ENCODE measurements at regions not wholly inside any gene's neighbourhood (a gene's known extent, or its start where the extent isn't known, plus 50 kb on each side); places are given as distances from the start of the nearest gene placed in this dataset.
A peak's percentile ranks its signal among the peaks of the same experiment; 100 is the strongest.
"Not testable (repeated sequence)": the region's sequence is repeated elsewhere in the genome, so short reads cannot be mapped to it uniquely, and the experiment has no call there.

DNA sequence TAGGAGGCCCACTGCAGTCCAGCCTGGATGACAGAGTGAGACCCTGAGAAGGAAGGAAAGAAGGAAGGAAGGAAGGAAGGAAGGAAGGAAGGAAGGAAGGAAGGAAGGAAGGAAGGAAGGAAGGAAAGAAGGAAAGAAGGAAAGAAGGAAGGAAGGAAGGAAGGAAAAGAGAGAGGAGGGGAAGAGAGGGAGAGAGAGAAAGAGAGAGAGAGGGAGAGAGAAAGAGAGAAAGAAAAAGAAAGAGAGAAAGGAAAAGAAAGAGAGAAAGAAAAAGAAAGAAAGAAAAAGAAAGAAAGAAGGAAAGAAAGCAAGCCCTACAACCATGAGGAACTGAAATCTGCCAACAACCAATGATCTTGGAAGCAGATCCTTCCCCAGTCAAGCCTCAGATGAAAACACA, 124.9 kb upstream of the BCOR start:
- DNase-seq, result not testable (repeated sequence)

GRCh38 chrX:40213092-40213491, 115.3 kb upstream of the BCOR start:
- DNase-seq, result no peak

- no peak for DNase-seq
Measured at GRCh38 chrX:40209951-40210617, 112.3 kb upstream of the BCOR start.

DNA sequence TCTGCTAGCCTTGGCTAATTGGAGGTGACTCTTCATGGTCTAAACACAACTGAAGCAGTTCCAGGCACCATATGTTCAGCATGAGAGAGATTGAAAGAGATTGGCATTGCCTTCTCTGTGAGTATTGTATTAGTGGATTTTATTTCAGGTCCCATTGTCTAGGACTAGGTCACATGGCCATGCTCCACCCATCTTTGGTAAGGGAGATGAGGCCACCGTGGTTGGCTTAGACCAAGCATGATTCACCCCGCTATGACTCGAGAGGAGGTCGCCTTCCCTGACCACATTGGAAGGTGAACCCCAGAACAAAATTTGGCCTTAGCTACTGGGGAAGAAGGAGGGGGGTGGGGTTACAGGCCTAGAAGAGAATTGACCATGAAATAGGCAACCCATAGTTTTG, 109.9 kb upstream of the BCOR start:
- DNase-seq, result peak; percentile 6

- no peak for DNase-seq
Measured at GRCh38 chrX:40205471-40205870, 107.7 kb upstream of the BCOR start.

- no peak for DNase-seq
Measured at GRCh38 chrX:40202456-40202855, 104.7 kb upstream of the BCOR start.

GRCh38 chrX:40201329-40201885, 103.6 kb upstream of the BCOR start:
- DNase-seq, result no peak

DNA sequence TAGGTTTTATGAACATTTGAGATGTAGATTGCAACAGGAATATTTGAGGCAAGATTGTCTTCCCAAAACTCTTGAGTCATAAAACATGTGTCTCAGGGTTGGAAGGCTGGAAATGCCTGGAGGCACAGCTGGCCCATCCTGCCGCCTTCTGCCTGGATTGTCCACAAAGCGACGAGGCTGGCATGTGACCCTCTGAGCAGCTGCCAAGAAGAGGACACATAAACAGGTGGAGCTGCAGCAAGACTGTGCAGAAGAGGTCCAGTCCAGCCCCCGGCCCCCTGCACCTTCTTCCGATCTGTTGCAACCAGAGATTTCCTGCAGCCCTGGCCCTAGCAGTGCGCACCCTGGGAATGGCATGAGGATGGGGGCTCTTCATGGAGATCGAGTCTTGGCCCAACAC, 101.9 kb upstream of the BCOR start:
- no peak for DNase-seq

DNA sequence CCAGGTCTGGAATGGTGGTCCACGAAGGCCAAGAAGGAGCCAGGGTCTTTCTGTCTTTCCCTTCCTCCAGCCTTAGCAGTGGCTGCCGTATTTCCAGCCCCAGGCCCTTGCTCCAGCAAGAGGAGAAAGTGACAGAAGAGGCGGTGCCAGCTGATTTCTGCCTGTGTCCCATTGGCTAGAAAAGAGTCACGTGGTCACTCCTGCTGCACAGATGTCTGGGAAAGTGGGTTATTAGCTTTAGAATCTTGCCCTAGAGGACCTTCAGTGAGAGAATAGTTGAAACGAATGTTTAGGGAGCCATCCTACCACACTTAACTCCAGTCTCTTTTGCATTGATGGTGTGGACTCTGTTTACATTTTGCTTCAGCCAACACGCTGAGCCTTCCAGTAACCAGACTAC, 99.3 kb upstream of the BCOR start:
- DNase-seq, result no peak

DNA sequence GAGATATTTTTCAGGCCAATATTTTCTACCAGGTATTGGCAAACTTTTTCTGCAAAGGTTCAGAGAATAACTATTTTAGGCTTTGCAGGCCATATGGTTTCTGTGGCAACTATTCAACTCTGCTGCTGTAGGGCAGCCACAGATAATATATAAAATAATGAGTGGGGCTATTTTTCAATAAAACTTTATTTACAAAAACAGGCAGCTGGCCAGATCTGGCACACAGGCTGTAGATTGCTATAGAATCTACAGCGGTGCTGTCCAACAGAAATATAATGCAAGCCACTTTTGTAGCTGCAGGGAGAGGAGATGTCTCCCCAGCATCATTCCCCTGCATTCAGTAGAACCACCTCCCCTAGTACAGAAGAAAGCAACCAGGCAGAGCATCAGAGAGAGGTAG, 97.6 kb upstream of the BCOR start:
- no peak for DNase-seq

- DNase-seq, result no peak
Measured at GRCh38 chrX:40192196-40192595, 94.4 kb upstream of the BCOR start.

DNA sequence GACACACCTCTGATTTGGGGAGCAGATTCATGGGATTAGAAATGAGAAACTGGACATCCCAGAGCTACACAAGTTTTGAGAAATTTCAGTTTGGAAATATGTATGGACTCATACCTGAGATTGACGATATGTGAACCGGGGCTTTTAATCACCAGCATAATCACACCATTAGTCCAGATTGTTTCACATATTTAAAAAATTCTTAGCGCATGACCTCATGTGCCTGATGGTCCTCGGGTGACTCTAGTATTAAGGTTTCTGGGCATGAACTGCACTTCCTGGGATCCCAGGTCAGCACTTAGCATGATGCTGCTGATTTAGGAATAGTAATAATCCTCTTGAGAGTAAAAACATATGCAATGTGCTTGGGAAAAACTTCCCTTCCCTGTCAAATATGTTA, 91.9 kb upstream of the BCOR start:
- DNase-seq, result no peak

DNA sequence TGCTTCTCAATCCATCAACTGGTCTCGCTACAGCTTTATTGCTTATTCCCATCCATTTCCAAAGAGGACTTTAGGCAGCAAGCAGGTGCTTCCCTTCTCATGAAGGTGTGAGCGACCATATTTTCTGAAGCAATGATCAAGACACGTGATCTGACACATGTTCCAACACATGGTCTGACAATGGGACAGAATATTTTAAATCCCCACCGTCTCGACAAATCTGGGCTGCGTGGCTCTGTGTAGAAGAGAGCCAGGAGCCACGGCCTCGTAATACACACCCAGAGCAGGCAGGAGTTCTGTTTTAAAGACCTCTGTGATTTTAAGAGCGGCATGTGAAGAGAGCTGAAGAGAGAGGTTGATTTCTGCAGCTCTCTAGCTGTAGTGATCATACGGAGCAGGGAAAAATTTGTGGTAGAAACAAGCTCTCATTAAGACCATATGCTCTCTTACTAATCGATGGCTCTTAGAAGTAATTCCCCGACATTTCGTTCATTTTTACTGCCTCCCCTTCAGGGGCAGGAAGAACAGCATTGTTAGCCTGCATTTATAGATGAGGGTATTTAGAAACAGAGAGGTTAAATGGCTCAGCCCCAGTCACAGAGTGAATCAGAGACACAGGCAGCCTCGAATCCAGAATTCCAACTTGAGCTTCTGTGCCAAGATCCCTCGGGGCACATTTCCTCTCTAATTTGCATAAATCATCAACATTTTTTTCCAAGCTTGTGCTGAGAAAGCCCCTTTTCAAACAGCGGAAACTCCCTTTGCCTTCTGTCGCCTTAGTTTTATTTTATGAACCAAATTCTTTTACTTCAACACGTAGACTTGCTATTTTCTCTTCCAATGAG, 91.0 kb upstream of the BCOR start:
- no peak for DNase-seq

GRCh38 chrX:40184968-40185367, 87.2 kb upstream of the BCOR start:
- no peak for DNase-seq

GRCh38 chrX:40182615-40183014, 84.9 kb upstream of the BCOR start:
- no peak for DNase-seq

- DNase-seq, result no peak
Measured at GRCh38 chrX:40182095-40182494, 84.3 kb upstream of the BCOR start.

GRCh38 chrX:40179283-40179682, 81.5 kb upstream of the BCOR start:
- no peak for DNase-seq

- DNase-seq, result no peak
Measured at GRCh38 chrX:40177942-40178715, 80.4 kb upstream of the BCOR start.

GRCh38 chrX:40177489-40177888, 79.7 kb upstream of the BCOR start:
- no peak for DNase-seq

GRCh38 chrX:40177117-40177430, 79.3 kb upstream of the BCOR start:
- DNase-seq, result peak; percentile 55

DNA sequence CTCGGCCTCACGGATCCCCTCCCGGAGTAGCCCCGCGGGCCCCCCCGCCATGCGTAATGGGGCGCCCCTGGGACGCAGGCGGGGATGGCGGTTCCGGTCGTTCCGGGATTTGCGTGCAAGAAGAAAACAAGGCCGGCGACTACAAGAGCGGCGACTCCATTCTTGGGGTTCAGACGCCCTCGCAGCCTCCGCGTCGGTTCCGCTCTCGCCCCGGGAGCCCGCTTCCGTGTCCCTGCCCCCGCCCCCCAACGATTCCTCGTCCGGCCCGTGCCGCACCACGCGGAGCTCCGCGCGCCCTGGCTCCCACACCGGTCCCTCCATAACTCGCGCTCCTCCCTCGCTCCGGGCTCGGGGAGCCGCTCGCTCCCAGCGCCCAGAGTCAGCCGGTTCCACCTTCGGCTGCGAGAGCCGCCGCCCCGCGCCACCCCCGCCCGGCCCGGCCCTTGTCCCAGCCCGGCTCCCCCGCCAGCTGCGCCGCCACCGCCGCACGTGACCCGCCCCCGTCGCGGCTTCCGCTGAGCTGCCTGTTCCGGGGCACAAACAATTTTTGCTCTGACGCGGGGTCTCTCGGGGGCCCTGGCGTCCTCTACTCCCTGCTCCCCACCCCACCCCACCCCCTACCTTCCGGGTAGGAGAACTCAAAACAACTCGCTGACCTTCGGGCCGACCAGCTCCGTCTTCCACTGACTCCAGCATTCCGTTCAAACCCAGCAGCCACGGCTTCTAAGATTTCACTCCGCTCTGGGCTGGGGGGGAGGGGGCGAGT, 78.8 kb upstream of the BCOR start:
- DNase-seq, result peak; percentile 79

DNA sequence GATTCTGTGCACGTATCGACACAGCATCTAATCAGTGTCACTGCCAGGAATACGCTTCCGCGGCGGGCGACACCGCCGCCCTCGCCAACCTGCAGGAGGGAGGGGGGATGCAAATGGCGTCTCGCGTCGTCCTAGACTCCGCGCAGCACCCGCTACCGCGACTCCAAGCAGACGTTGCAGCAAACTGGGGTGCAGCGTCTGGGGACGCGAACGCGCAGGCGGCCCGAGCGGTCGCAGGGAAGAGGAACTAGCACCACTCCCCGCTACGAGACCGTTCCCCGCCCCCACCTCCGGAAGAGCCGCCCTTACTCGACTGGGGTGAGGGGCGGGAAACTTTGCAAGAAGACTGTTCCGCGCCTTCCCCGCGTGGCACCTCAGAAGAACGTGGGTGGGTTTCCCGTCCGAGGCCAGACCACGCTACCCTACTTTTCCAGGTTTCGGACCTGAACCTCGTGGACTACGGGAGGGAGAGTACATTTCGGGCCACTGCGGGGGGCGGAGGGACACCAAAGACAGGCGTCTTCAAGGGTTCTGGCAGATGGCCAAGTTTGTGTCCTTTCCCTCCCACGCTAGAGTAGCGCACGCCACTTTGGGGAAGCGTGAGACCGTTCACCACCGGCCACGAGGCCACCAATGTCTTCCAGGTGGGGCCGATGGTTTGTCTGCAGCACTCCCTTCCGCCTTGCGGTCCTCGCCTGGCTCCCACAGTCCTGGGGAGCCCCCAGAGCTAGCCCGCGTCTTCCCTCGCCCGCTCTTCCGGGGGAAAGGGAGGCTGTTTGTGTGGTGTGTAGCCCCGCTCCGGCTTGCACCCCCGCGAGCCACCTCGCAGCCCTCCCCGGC, 78.0 kb upstream of the BCOR start:
- DNase-seq, result peak; percentile 73

Measured in stimulated activated CD4-positive, alpha-beta T cell treated with anti-CD3 and anti-CD28 coated beads, Interleukin-4, amount 100 ng/mL, for 1 hour (primary cell).